HT1080 (cell line): ENCODE measurements at regions not wholly inside any gene's neighbourhood (a gene's known extent, or its start where the extent isn't known, plus 50 kb on each side); places are given as distances from the start of the nearest gene placed in this dataset.
A peak's percentile ranks its signal among the peaks of the same experiment; 100 is the strongest.

Experiments
- DNase-seq: peaks from one replicate; pipeline ENCODE4 v3.0.0-alpha.2; 2015; ENCODE audit warnings: low read depth

DNA sequence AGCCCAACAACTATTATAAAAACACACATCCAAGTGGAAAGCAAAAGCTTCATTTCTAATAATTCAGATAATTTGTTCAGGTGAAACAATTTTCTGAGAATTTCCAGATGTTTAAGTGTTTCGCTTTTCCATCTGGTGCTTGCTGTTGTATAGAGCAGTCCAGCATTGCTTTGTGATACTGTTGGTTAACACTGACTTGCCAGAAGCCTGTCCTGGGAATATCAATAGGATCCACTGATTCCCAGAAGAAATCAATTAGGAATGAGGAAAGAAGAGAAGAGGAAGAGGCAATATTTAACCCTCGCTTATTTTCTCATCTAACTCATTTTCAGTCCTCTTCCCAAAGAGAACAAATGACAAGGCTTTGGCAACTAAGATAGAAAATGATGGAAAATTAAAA lies 94.9 kb upstream of the DDIT4L start:
- DNase-seq = no peak

DNA sequence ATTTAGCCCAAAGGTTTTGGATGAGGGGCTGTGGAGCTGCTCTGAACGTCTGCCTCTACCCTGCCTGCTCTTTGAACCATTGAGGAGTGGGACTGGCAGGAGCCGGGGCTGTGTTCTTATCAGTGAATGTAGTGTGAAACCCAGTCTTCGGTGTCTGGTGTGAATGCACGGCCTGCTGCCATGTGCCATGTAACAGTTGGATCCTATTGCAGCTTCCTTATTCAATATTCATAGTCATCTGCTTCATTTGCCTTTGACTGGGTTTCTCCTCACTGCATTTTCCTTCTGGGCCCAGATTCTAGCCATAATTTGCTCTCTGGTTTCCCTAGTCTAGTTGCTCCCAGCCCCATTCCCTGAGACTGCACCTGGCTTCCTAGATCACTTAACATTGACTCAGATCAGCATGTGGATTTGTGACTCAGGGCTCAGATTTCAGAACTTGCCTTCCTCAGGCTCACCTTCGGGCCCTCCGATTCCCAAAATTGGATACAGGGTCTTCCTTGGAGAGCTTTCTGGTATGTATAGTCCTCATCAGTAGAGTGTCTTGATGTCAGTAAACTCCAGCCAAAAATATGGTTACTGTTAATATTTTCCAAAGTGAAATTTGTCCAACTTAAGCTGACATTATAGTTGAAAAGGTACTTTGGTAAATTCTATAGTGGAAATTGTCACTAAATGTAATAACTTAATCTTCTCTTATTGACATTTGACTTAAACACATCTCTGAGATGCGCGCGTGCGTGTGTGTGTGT lies 94.0 kb upstream of the DDIT4L start:
- no peak for DNase-seq

DNA sequence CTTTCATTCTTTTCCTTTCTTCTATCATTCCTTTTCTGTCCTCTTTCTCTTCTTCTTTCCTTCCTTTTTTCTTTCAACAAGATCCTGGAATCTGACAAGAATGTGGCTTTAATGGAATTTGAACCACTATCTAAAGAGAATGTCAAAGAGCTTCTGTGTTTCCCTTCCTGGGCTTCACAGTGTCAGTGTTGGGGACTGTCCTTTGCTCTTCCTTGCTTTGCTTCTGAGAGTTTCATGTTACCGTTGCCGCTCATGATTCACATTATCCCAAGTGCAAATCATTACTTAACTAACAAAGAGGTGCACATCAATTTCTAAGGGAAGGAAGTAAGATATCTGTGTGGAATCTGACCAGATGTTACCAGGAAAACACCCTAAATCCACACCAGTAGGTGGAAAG lies 90.5 kb upstream of the DDIT4L start:
- DNase-seq = no peak

DNA sequence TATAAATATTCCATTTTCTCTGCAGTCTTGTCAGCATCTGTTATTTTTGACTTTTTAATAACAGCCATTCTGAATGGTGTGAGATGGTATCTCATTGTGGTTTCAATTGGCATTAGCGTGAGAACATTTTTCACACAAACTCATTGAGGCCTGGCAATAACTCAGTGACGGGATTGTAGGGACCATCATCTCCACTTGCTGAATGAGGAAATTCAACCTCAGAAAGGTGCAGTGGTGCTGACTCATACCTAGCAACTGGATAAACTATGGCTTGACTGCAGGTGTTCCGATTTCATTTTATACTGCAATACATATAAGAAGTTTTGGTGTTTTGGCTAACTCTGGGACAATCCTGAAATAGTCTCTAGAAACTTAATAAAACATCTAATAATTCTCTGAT lies 88.3 kb upstream of the DDIT4L start:
- no peak for DNase-seq

DNA sequence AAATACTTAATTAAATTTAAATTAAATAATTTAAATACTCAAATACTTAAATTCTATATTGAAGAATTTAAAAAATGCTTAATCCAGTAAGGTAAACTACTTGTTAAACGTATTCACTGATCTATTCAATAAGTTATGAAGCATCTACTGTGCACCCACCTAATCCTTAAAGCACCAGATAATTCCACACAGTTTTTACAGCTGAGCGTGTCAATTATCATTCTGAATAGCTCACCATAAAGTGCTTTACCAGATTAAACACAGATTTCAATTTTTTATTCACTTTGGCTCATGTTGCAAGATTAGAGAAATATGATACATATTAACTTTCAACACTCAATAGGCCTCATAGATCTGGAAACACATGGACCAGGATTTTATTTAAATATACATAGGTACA lies 79.2 kb upstream of the DDIT4L start:
- DNase-seq = no peak

DNA sequence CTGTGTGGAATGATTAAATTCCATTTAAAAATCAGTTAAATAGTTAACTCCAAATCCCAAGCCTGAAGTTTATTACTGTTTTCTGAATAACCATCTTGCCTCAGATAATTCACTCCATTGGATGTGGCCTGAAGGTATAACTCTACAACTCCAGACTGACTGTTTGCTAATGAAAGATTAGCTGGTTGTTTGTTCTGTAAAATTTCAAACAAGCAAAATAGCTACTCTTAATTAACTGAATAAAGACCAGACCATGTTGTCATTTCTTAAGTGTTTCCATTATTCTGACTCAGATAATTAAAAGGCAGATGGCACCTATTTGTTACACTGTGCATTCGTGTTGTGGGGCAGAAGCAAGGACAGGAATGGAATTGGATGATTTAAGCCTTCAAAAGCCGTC lies 78.5 kb upstream of the DDIT4L start:
- DNase-seq = no peak

DNA sequence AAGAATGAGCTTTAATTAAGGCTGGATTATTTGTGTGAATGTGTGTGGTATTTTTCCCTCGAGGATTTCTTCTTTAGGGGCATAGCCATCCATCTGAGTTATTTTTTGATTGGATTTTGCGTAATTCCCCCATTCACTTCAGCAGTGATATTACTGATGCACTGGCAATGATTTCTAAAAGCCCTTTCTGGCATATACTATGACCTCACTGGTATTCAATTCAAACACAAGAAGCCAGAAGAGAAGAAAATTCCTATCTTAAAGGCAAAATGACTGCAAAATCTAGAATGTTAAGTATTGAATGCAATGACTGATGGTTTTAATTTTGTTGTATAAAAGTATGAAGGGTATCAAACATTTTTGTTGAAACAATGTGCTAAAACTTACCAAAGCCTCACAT lies 71.1 kb upstream of the DDIT4L start:
- no peak for DNase-seq

DNA sequence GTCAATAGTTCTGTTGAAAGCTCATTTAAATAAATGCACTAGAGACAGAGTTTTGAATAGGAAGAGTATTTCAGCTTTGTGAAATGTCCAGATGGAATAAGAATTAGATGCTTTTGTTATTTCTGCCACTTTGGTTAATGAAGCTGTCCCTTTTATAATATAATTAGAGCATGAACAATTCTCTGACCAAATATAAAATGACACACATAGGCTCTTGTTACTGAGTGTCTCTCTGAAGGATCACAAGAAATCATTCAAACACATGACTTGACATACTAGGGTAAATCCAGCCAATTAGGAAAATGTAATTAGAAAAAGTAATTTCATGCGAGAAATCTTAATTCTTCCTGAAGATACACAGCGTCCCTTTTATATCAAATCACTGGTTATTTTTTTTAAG lies 68.4 kb upstream of the DDIT4L start:
- no peak for DNase-seq

DNA sequence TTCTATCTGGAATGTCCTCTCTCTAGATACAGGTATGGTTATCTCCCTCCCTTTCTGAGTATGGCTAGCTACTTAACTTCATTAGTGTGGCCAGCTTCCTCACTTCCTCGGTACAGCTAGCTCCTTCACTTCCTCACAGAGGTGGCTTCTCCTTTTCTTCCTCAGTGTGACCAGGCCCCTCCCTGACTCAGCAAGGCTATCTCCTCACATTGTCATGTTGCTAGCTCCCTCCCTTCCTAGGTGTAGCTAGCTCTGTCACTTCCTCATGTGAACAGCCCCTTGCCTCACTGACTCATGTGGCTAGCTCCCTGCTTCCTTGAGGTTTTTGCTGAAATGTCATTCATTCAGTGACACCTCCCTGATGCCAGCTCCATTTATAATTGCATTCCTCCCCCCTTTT lies 67.3 kb upstream of the DDIT4L start:
- DNase-seq = peak; percentile 68

DNA sequence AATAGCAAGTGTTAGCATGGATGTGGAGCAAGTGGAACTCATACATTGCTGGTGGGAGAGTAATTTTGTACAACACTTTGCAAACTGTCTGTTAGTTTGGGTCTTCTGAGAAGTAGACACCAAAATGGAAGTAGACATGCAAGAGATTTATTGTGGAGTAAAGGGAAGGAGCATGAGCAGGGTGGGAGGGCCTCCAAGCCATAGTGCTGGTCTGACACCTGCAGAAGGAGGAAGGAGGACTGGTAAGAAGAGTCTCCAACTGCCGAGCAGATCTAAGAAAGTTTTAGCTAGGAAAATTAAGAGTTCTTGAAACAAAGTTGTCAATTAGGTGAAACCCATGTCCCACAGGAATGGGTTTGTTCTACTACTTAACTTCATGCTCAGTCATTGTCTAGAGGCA lies 64.0 kb upstream of the DDIT4L start:
- DNase-seq = no peak

DNA sequence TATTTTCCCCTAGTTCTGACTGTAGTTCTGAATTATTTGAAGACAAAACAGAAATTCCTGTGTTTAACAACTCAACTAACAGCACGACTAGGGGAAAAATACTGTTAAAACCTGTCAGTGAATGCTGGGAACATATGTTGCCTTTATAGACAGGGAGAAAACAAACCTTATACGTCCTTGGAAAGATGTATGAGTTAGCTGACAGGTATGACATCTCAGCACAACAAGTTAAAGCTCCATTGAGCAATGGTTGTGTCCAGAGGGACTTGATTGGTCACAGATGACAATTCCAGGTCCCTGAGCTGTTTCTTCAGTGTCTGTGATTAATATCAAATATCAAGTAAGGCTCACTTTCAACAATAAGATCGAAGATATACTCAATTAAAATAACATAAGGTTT lies 58.2 kb upstream of the DDIT4L start:
- no peak for DNase-seq

DNA sequence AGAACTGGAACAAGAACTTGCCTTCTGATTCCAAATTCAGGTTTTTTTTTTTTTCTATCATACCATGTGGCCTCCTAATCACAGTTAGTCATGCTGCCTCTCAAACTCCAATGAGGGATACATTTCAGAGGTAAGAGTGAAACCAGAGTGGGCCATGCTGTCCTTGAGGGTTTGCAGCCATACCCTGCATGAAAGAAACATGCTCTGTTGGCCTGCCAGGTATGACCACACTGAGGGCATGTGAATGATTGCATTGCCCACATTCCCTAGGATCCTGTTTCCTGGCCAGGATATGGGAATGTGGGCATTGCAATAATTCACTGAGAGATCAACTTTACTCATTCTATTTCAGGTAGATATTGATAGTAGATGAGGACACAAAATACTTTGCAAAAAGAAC lies 56.4 kb upstream of the DDIT4L start:
- DNase-seq = no peak

DNA sequence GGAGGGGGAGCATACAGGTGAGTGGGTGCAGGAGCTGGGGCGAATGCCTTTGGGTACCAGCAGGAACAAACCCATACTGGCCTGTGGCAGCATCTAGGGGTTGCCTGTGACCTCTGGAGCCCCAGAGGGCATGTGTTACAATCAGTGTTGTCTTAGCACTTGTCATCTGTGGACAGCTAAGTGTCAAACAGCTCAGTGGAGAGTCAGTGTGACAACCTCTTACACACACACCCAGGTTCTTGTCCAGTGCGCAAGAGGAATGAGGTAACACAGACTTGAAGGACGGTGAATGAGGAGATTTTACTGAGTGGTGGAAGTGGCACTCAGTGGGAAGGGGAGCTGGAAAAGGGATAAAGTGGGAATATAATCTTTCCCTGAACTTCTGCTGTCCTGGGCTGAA lies 54.1 kb upstream of the DDIT4L start:
- DNase-seq = no peak
